Left cardiac atrium (tissue), 4 donors: ENCODE measurements at regions not wholly inside any gene's neighbourhood (a gene's known extent, or its start where the extent isn't known, plus 50 kb on each side); places are given as distances from the start of the nearest gene placed in this dataset.
"Not testable (repeated sequence)": the region's sequence is repeated elsewhere in the genome, so short reads cannot be mapped to it uniquely, and the experiment has no call there.

ENCODE experiments used
- ATAC-seq, 2 donors: fragments of 200-7000 bp; cut with Tn5 transposase; one replicate each; pipeline ENCODE4 v1.9.1; 2020; ENCODE audit warnings: mild to moderate bottlenecking in 2 of 2, moderate library complexity in 2 of 2
- DNase-seq: peaks from one replicate; pipeline ENCODE4 v3.0.0-alpha.2; 2020
- intact Hi-C, 2 donors: fragments of 100-400 bp; cut with DNase I; formaldehyde crosslinking; loops; one replicate each; pipeline versions ENCODE4 v1.14.1 to v1.15.1; 2022 to 2023
- donor health status: DM: no; HTN: yes; CAD: no.
- donor health status: DM: no; HTN: yes; CAD: no; lungs with severe emphysema.
- donor health status: DM: yes; HTN: yes; CAD: no.
- donor health status: Dilated cardiomyopathy.

DNA sequence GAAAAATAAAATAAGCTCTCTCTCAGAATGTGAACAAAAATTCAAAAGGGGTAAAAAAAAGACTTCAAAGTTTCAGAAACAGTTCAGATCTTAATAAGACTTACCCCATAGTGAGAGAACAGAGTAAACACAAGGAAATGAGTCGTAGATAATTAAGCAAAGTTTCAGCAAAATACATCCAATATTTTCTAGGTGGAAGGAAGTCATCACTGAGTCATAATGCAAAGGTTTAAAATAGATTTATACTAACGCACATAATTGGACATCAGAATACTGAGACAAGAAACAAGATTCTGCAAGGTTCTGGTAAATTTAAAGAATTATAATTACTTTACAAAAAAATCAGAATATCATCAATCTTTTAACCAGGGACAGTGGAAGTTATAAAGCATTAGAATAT lies 1370.7 kb upstream of the ATXN8OS start:
- intact Hi-C loops = no loop called here
- DNase-seq (no peak), ATAC-seq (no peak)

DNA sequence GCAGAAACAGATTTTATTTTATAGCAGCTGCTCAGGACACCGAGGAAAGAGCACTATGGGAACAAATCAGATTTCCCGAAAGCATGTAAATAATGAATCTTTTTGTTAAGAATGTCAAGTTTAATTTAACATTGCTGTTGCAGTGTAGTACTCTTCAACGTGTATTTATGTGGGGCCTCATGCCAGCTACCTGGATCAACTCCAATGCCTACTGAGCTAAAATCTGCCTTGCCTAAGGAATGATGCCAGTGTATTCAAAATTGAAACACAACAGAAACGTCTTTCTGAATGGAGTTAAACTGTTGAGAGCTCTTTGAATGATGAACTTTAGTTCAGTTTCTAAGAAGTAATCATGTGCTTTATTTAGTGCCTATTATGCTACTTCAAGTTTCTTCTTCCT lies 1379.8 kb upstream of the ATXN8OS start:
- intact Hi-C loops = no loop called here
- DNase-seq = no peak
- no peak for ATAC-seq

DNA sequence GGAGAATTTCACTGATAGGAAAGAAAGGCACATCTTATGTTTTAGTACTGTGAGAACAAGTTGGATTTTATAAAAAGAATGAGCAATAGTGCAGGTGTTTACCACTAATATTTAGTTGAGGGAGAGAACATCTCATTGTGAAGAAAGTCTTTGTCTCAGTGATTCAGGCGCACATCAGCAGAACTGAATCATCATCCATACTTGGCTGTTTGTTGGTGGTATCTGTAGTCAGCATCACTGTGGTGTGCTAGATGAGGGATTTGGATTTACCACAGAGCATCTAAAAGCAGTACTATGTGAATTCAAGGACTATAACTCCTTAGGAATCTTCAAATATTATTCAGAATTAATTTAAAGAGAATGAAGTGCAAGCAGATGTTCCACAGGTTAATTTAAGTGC lies 1380.5 kb upstream of the ATXN8OS start:
- intact Hi-C loops = no loop called here
- no peak for DNase-seq
- no peak for ATAC-seq

DNA sequence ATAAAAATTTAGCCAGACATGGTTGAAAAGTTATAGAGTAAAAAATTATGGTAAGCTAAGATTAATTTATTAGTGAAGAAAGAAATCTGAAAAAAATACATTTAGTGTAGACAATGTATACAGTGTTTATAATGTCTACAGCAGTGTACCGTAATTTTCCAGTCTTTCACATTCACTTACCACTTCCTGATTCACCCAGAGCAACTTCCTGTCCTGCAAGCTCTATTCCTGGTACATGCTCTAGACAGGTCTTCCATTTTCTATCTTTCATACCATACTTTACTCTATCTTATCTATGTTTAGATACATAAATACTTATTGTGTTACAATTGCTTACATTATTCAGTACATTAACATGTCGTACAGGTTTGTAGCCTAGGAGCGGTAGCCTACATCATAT lies 1387.8 kb upstream of the ATXN8OS start:
- intact Hi-C loops = no loop called here
- ATAC-seq = no peak
- no peak for DNase-seq

DNA sequence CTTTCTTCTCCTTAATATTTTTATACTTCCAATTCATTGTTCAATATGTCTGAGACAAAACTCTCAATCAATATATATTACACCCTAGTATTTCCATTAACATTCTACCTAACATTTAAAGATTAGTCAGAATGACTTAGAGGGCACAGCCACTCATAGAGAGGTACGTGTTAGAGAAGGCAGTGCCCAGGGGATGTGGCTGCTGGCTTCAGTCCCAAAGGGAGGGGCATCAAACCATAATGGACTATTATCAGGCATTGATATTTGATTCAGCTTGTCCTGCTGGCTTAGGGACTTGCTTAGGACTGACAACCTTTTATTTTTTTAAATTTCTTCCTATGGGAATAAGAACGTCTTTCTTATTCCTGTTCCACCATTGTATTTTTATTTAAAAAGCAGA lies 1392.0 kb upstream of the ATXN8OS start:
- ATAC-seq (no peak), DNase-seq (no peak)
- intact Hi-C loops = no loop called here

DNA sequence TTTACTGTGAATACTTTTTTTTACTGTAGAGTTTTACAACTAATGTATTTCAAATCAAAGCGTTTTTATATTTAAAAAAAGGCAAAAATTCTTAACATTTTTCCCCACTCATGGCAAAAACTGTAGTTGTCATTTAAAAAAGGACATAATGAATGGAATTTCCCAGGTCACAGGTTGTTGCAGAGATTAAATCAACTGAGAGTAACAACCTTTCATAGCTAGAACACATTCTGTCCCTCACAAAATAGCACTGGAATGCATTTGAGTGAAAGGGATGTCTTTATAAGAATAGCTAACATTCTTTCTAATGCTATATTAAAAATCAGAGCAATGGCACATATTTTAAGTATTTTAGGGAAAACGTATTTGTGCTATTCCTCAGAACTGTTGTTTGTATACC lies 1393.3 kb upstream of the ATXN8OS start:
- DNase-seq (no peak), ATAC-seq (no peak)
- intact Hi-C loops = no loop called here

DNA sequence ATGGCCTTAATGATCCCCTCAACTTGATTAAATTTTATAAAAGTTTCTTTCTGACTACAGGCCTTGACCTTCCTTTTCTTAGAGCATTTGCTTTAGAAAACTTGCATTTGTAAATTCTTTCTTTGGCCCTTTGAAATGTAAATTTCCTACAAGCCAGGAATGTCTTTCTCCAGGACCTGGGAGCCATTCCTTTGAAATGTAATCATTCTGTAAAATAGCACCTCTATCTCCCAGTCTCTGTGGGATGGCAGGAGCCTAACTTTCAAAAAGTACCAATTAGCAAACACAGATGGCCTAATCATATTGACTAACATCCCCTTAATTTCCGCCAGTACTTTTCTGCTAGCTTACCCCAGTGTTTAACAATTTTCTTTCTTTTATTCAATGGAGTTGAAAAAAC lies 1394.2 kb upstream of the ATXN8OS start:
- intact Hi-C loops = no loop called here
- ATAC-seq (no peak), DNase-seq (no peak)

DNA sequence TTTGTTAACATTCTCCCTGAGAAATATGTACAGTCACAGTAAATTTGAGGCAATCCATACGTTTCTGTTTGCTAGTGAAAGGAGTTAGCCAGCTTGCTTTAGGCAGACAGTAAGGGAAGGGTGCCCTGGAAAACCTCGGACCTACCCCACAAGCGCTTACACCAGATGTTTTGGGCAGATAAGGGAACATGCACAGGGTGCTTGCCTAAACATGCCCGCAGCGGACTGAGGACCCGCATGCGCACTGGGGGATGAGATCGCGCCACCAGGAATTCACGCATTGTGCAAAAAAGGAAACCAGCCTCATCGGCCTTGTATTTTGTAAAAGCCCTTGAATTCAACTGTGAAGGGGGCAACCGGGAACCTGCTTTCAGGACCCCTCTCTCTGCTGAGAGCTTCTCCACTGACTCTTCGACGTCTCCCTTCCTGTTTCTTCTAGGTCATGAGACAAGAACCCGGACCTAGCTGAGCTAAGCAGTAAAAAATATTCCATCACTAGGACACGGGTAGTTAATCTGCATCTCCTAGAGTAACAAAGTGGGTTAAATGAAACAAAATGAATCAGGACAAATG lies 1399.2 kb upstream of the ATXN8OS start:
- intact Hi-C loops = no loop called here
- no peak for ATAC-seq
- DNase-seq = no peak

DNA sequence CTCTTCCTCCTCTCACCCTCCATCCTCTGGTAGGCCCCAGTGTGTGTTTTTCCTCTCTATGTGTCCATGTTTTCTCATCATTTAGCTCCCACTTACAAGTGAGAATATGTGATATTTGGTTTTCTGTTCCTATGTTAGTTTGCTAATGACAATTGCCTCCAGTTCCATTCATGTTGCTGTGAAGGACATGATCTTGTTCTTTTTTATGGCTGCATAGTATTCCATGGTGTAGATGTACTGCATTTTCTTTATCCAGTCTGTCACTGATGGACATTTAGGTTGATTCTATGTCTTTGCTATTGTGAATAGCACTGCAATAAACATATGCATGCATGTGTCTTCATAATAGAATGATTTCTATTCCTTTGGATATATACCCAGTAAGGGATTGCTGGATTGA lies 1401.6 kb upstream of the ATXN8OS start:
- ATAC-seq, intact Hi-C loops, DNase-seq: not testable (repeated sequence)

DNA sequence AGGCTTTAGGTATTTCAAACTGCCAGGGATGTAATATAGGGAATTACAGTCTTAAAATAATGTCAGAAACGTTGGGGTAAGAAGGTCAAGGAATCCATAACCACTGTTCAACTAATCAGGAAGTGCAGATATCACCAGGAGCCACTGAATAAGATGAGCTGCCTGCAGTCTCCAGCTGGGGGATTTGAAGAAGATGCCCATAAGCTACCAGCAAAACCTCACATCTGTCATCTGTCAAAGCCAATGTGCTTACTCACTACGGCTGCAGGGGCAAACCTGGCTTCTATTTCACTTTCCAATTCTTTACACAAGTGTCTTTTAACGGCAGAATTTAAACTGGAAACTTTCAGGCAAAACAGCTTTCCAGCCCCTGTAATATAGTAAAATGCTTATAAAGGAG lies 1410.1 kb upstream of the ATXN8OS start:
- DNase-seq (no peak), ATAC-seq (no peak)
- intact Hi-C loops = no loop called here

DNA sequence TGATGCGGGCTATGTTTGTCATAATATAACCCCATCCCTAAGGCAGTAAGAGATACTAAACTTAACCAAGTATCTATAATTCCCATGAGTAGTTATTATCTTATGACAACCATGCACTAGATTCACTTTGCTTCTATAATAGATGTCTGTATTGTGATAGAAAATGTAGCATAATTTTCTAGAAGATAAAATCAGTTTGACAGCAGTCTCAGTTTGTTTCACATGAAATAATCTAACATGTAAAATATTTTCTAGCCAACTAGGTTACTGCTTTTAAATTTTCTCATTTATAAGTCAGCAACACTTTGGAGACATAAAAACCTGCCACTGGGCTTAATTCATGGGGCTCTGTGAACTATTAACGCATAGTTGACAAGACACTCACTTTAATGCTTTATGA lies 1410.7 kb upstream of the ATXN8OS start:
- DNase-seq = no peak
- intact Hi-C loops = no loop called here
- no peak for ATAC-seq

DNA sequence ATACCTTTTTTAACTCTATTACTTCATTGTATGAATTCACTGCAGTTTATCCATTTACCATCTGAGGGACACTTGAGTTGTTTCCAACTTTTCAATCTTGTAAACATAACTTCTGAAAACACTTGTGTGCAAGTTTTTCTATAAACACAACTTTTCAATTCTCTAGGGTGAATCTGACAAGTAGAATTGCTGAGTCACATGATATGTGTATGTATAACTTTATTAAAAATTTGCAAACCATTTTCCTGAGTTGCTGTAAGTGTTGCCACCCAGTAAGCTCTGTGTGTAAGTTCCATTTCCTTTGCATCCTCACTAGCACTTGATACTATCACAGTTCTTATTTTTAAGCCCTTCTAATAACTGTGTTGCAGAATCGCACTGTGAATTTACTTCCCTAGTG lies 1415.6 kb upstream of the ATXN8OS start:
- intact Hi-C loops = no loop called here
- ATAC-seq (no peak), DNase-seq (no peak)

DNA sequence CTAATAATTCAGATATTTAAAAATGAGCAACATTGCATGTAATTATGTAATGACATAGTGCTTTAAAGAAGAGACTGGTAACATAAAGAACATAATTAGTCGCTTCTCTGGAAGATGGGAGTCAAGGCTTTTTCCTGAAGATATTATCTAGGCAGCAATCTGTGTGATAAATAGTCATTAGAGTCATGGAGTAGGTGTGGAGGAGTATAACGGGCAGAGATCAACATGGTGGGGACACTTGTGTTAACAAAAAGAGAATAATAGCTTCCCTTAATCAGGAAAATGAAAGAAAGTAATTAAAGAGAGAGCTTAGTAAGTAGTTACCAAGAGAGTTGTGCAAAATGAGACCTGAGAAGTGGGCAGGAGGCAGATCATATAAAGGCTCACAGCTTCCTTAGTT lies 1417.1 kb upstream of the ATXN8OS start:
- intact Hi-C loops = no loop called here
- ATAC-seq = no peak

DNA sequence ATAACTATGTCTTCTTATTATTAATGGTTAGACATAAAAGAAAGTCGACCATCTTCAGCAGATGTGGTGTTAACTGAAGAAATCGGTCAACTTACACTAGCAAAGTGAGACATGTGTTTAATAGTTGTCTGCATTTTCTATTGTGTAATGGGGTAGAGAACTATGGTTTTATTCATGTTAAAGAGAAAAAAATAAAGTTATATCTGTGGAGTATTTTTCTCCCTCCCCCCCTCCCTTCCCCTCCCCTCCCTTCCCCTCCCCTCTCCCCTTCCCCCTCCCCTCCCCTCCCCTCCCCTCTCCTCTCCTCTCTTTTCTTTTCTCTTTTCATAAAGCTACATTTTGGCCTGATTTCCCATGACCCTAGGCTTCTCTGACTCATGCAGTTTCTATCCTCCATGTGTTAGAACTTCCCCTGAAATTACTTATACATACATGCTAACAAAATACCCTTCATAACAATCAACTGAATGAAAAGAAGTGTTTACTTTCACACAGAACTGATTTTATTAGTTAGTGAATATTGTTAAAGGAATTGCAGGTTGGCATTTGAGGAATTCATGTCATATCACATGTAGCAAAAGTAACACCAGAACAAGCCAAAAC lies 1431.0 kb upstream of the ATXN8OS start:
- DNase-seq (no peak), ATAC-seq (no peak)
- intact Hi-C loops = no loop called here

More for the DNA sequence above, 1417.1 kb upstream of the ATXN8OS start:
- no peak for DNase-seq

DNA sequence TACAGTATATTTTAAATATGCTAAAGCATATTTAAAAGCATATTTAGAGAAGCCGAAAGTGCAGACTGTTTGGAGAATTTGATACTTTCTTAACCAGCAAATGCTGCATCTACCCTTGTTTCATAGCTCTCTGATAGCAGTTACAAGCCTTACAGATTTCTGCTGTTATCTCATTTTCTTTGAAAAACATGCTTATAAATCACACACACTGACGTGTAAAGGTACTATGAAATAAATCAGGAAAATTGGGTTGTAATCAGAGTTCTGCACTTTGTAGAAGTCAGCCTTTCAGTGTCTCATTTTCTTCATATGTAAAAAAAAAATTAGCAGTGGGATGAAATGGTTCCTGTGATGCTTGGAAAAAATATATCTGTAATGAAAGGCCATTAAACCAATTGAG lies 1432.4 kb upstream of the ATXN8OS start:
- DNase-seq (no peak), ATAC-seq (no peak)
- intact Hi-C loops = no loop called here

DNA sequence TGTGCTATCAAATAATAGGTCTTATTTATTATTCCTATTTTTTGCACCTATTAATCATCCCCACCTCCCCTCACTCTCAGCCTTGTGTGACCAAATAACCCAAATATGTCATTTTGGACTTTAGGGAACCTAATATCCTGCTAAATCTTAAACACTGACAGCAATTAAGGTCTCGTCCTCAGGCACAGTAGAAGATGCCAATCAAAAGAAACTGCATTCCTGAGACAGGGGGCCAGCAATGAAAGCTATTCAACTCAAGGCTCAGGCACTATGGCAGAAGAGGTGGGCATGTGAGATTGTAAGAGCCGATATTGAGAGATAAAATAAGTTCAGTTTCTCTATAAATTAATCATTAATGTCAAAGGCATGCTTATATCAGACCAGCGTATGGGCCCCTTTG lies 1437.7 kb upstream of the PCDH9 start:
- intact Hi-C loops = no loop called here
- ATAC-seq (no peak), DNase-seq (no peak)

DNA sequence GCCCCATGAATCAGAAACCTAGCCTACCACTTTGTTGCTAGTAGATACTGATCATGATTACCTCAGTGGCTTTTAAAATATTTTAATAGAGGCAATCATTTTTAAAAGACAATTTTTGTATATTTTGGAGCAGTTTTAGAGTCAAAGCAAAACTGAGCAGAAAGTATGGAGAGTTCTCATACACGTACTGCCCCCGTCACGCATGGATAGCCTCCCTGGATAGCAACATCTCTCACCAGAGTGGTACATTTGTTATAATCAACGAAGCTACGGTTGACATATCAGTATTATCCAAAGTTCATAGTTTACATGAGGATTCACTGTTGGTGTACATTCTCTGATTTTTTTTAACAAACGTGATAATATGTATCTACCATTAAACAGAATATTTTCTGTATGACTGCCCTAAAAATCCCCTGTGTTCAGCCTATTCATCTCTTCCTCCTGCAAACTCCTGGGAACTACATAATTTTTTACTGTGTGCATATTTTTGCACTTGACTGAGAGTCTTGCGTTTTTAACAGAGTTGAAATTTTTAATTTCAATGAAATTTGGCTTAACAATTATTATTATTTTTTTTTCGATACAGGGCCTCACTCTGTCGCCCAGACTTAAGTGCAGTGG lies 1436.8 kb upstream of the PCDH9 start:
- ATAC-seq (no peak), DNase-seq (no peak)
- intact Hi-C loops = no loop called here

DNA sequence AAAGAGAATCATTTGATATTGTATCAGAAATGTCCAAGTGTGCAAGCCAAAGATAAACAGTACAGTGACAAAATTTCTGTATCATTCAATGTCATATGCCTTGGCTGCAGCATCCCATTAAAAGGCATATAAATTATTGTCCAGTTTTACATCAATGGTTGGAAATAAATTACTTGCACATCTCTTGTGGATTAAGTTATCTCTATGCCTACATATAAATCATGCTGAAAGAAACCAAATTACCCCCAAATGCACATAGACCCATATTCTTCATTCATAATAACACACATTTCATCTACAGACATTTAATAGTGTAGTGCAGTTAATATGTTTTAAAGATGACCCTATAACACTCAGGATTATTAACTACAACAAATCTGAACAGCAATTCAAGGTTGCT lies 1415.7 kb upstream of the PCDH9 start:
- intact Hi-C loops = no loop called here
- no peak for ATAC-seq
- no peak for DNase-seq

DNA sequence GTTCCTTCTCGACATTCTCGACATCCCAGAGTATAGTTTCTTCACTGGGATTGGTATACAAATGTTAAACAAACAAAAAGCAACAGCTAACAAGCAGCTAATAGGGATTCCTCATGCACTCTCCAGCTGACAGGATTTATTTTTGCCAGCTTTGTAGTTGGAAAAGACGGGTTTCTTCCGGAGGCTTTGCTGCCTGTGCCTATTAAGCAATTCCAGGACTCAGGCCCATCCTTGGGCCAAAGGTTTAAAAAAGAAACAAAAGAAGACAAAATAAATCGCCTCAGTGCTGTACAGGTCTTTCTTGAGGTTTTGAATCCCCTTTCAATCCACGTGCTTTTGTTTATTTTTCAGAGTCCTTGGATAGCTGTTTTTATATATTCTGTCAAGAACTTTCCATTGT lies 1414.5 kb upstream of the PCDH9 start:
- intact Hi-C loops = no loop called here
- ATAC-seq = no peak
- no peak for DNase-seq

DNA sequence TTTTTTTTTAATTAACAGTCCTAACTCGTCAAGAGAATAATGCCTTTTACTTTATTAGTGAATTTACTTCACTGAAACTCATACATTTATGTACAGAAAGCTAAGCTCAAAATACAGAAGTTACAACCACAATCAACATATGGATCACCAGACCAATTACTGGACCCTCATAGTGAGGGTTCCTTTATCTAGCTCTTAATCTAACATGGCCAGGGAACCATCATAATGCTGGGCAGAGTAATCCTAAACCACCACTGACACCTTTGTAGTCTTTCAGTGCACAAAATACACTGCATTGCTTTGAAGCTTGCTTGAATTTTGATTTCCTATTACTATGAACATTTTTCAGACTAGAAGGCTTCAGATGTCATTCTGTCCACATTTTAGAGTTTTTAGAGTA lies 1406.6 kb upstream of the PCDH9 start:
- DNase-seq (no peak), ATAC-seq (no peak)
- intact Hi-C loops = no loop called here

DNA sequence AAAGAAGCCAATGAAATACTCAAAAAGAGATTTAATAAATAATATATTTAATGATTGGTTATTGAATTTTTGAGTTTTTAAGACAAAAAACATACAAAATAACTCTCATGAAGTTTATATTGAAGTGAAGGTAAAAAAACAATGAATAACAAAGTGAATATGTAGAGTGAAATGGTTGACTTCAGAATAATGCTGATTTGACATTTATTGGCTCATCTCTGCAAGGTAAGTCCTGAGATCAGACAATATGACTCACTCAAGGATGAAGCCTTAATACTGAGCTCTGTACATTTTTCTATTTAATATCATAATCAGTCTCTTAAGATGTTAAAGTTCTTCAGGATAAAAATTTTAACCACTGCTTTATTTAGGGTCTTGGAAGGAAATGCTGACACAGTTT lies 1398.9 kb upstream of the PCDH9 start:
- DNase-seq (no peak), ATAC-seq (no peak)
- intact Hi-C loops = no loop called here
